GM12892 (cell line): ENCODE measurements at regions not wholly inside any gene's neighbourhood (a gene's known extent, or its start where the extent isn't known, plus 50 kb on each side); places are given as distances from the start of the nearest gene placed in this dataset.

ENCODE experiments used
- POLR2A ChIP-seq: IDR thresholded peaks from 2 replicates; pipeline ENCODE4 v1.6.1; 2011; ENCODE audit warnings: low read depth, low read length, control low read depth
- POLR2AphosphoS5 ChIP-seq: IDR thresholded peaks from 2 replicates; pipeline ENCODE4 v1.6.1; 2011; ENCODE audit warnings: low read depth, low read length, control low read depth
- TAF1 ChIP-seq: IDR thresholded peaks from 2 replicates; pipeline ENCODE4 v1.6.1; 2011; ENCODE audit warnings: low read depth, mild to moderate bottlenecking, control low read depth, low read length, borderline replicate concordance

GRCh38 chr5:171672556-171672955 is 113.1 kb upstream of the SMIM23 start:
- TF ChIP-seq POLR2A = no peak
- no peak for TF ChIP-seq POLR2AphosphoS5
- no peak for TF ChIP-seq TAF1
